GM21786 (cell line): ENCODE measurements at regions not wholly inside any gene's neighbourhood (a gene's known extent, or its start where the extent isn't known, plus 50 kb on each side); places are given as distances from the start of the nearest gene placed in this dataset.

Experiments used
- ATAC-seq: cut with Tn5 transposase; IDR thresholded peaks from one replicate; pipeline ENCODE4 v1.9.1; 2021; ENCODE audit not compliant: unreplicated experiment

GRCh38 chr4:81891005-81891996 lies 419.6 kb upstream of the RASGEF1B start:
- no peak for ATAC-seq

GRCh38 chr4:81884986-81885385 lies 413.3 kb upstream of the RASGEF1B start:
- ATAC-seq, result no peak

GRCh38 chr4:81883530-81884450 lies 412.1 kb upstream of the RASGEF1B start:
- no peak for ATAC-seq

- no peak for ATAC-seq
Measured at GRCh38 chr4:81883004-81883403, 411.3 kb upstream of the RASGEF1B start.

- no peak for ATAC-seq
Measured at GRCh38 chr4:81881855-81882621, 410.3 kb upstream of the RASGEF1B start.

- no peak for ATAC-seq
Measured at GRCh38 chr4:81876106-81876505, 404.4 kb upstream of the RASGEF1B start.

- no peak for ATAC-seq
Measured at GRCh38 chr4:81874661-81875515, 403.2 kb upstream of the RASGEF1B start.

GRCh38 chr4:81870275-81870674 lies 398.6 kb upstream of the RASGEF1B start:
- no peak for ATAC-seq

- ATAC-seq, result no peak
Measured at GRCh38 chr4:81860111-81860510, 388.4 kb upstream of the RASGEF1B start.

- ATAC-seq, result no peak
Measured at GRCh38 chr4:81854406-81854805, 382.7 kb upstream of the RASGEF1B start.

GRCh38 chr4:81852031-81852715 lies 380.5 kb upstream of the RASGEF1B start:
- ATAC-seq, result no peak

GRCh38 chr4:81850701-81851100 lies 379.0 kb upstream of the RASGEF1B start:
- ATAC-seq, result no peak

GRCh38 chr4:81845761-81846160 lies 374.1 kb upstream of the RASGEF1B start:
- no peak for ATAC-seq

GRCh38 chr4:81845273-81845672 lies 373.6 kb upstream of the RASGEF1B start:
- ATAC-seq, result no peak

- ATAC-seq, result peak; percentile 80
Measured at GRCh38 chr4:81844717-81845116, 373.0 kb upstream of the RASGEF1B start.

- ATAC-seq, result no peak
Measured at GRCh38 chr4:81839347-81840042, 367.8 kb upstream of the RASGEF1B start.

GRCh38 chr4:81838586-81838985 lies 366.9 kb upstream of the RASGEF1B start:
- no peak for ATAC-seq

- ATAC-seq, result no peak
Measured at GRCh38 chr4:81836716-81837115, 365.0 kb upstream of the RASGEF1B start.

- no peak for ATAC-seq
Measured at GRCh38 chr4:81833576-81833975, 361.9 kb upstream of the RASGEF1B start.
